Astrocyte (in vitro differentiated cells and primary cell): ENCODE measurements at regions not wholly inside any gene's neighbourhood (a gene's known extent, or its start where the extent isn't known, plus 50 kb on each side); places are given as distances from the start of the nearest gene placed in this dataset.
"Not testable (repeated sequence)": the region's sequence is repeated elsewhere in the genome, so short reads cannot be mapped to it uniquely, and the experiment has no call there.

Experiments
- DNase-seq: peaks from one replicate; pipeline ENCODE4 v3.0.0-alpha.2; 2010; ENCODE audit warnings: low read depth
- FAIRE-seq: peaks from 2 replicates; lab custom pipeline; 2011; peaks lifted over from hg19 to GRCh38; lab: Jason Lieb, UNC
- H2AFZ ChIP-seq: 2 replicates; pipeline ENCODE4 v1.6.0; 2012; ENCODE audit warnings: low read depth, low read length, inconsistent platforms
- H3K27ac ChIP-seq: 2 replicates; pipeline ENCODE4 v1.5.1; 2011; ENCODE audit warnings: low read depth, low read length, inconsistent platforms
- H3K27me3 ChIP-seq: 2 replicates; pipeline ENCODE4 v1.6.0; 2011; ENCODE audit warnings: low read length, inconsistent platforms; ENCODE audit not compliant: insufficient read depth
- H3K36me3 ChIP-seq: 2 replicates; pipeline ENCODE4 v1.5.1; 2011; ENCODE audit warnings: low read length, inconsistent platforms; ENCODE audit not compliant: insufficient read depth
- H3K4me1 ChIP-seq: 2 replicates; pipeline ENCODE4 v1.5.1; 2011; ENCODE audit warnings: low read length, inconsistent platforms; ENCODE audit not compliant: insufficient read depth
- H3K4me2 ChIP-seq: 2 replicates; pipeline ENCODE4 v1.6.0; 2012; ENCODE audit warnings: low read length, inconsistent platforms
- H3K4me3 ChIP-seq: 2 replicates; pipeline ENCODE4 v1.5.1; 2011; ENCODE audit warnings: low read depth, mild to moderate bottlenecking, low read length, inconsistent platforms; ENCODE audit not compliant: insufficient read depth
- H3K79me2 ChIP-seq: 2 replicates; pipeline ENCODE4 v1.6.0; 2012; ENCODE audit warnings: mild to moderate bottlenecking, low read length, inconsistent platforms; ENCODE audit not compliant: insufficient read depth
- H3K9ac ChIP-seq: 2 replicates; pipeline ENCODE4 v1.6.0; 2012; ENCODE audit warnings: mild to moderate bottlenecking, low read length, inconsistent platforms
- H3K9me3 ChIP-seq: 2 replicates; pipeline ENCODE4 v1.5.1; 2012; ENCODE audit warnings: low read depth, mild to moderate bottlenecking, low read length, inconsistent platforms; ENCODE audit not compliant: insufficient read depth
- H4K20me1 ChIP-seq: 2 replicates; pipeline ENCODE4 v1.6.0; 2012; ENCODE audit warnings: low read length, inconsistent platforms; ENCODE audit not compliant: insufficient read depth
- H3K27ac Mint-ChIP-seq: one replicate; pipeline ENCODE4 v1.8.0; 2021; ENCODE audit warnings: mild to moderate bottlenecking, mixed read lengths; ENCODE audit not compliant: unreplicated experiment
- H3K27me3 Mint-ChIP-seq: one replicate; pipeline ENCODE4 v1.8.0; 2021; ENCODE audit warnings: low read depth, mixed read lengths; ENCODE audit not compliant: unreplicated experiment
- H3K36me3 Mint-ChIP-seq: one replicate; pipeline ENCODE4 v1.8.0; 2021; ENCODE audit warnings: low read depth, mixed read lengths; ENCODE audit not compliant: unreplicated experiment
- H3K4me1 Mint-ChIP-seq: one replicate; pipeline ENCODE4 v1.8.0; 2021; ENCODE audit warnings: low read depth, mixed read lengths; ENCODE audit not compliant: unreplicated experiment
- H3K4me3 Mint-ChIP-seq: one replicate; pipeline ENCODE4 v1.8.0; 2021; ENCODE audit warnings: mild to moderate bottlenecking, moderate library complexity, mixed read lengths; ENCODE audit not compliant: unreplicated experiment
- H3K9me3 Mint-ChIP-seq: one replicate; pipeline ENCODE4 v1.8.0; 2021; ENCODE audit warnings: mild to moderate bottlenecking, mixed read lengths; ENCODE audit not compliant: unreplicated experiment
- CTCF ChIP-seq: IDR thresholded peaks from 2 replicates; pipeline ENCODE4 v1.5.1; 2011; ENCODE audit warnings: low read depth, mild to moderate bottlenecking, inconsistent platforms, low read length, moderate library complexity; ENCODE audit not compliant: insufficient read depth
- EZH2 ChIP-seq: IDR thresholded peaks from 2 replicates; pipeline ENCODE4 v1.6.1; 2012; ENCODE audit warnings: mild to moderate bottlenecking, low read length, inconsistent platforms; ENCODE audit not compliant: insufficient read depth

GRCh38 chr5:116872986-116873385, 298.4 kb upstream of the SEMA6A start:
- Histone ChIP-seq H4K20me1 (no peaks in the 10 kb centered on the region), H3K9ac (no peak overlapping the region), H3K4me3 (no peak overlapping the region), H3K4me1 (no peaks in the 10 kb centered on the region), H3K36me3 (no peaks in the 10 kb centered on the region), H2AFZ (no peak overlapping the region), H3K27me3 (no peaks in the 10 kb centered on the region), H3K79me2 (no peaks in the 10 kb centered on the region), H3K27ac (no peak overlapping the region), H3K4me2 (no peak overlapping the region), H3K9me3 (no peaks in the 10 kb centered on the region)
- FAIRE-seq (no peak), DNase-seq (no peak)
- H3K4me1 Mint-ChIP-seq, result peaks cover 7% of the 10 kb centered on the region
- no peaks in the 10 kb centered on the region for H3K36me3 Mint-ChIP-seq
- no peak overlapping the region for H3K27ac Mint-ChIP-seq
- TF ChIP-seq EZH2 (no peak), CTCF (no peak)
- H3K27me3 Mint-ChIP-seq, result no peaks in the 10 kb centered on the region
- H3K4me3 Mint-ChIP-seq, result no peak overlapping the region
- H3K9me3 Mint-ChIP-seq, result no peaks in the 10 kb centered on the region

- no peaks in the 10 kb centered on the region for H3K36me3 Mint-ChIP-seq
- no peak overlapping the region for H3K4me2 ChIP-seq
- no peak overlapping the region for H2AFZ ChIP-seq
- FAIRE-seq (no peak), DNase-seq (no peak)
- no peak for TF ChIP-seq EZH2
- TF ChIP-seq CTCF, result no peak
- no peaks in the 10 kb centered on the region for H3K27me3 Mint-ChIP-seq
- H3K4me3 Mint-ChIP-seq, result no peak overlapping the region
- no peak overlapping the region for H3K27ac ChIP-seq
- H3K4me3 ChIP-seq, result no peak overlapping the region
- no peaks in the 10 kb centered on the region for H3K27me3 ChIP-seq
- no peaks in the 10 kb centered on the region for H3K9me3 Mint-ChIP-seq
- H4K20me1 ChIP-seq, result no peaks in the 10 kb centered on the region
- no peaks in the 10 kb centered on the region for H3K36me3 ChIP-seq
- no peak overlapping the region for H3K27ac Mint-ChIP-seq
- no peaks in the 10 kb centered on the region for H3K4me1 ChIP-seq
- H3K4me1 Mint-ChIP-seq, result peaks cover 7% of the 10 kb centered on the region
- H3K9ac ChIP-seq, result no peak overlapping the region
- no peaks in the 10 kb centered on the region for H3K79me2 ChIP-seq
- H3K9me3 ChIP-seq, result no peaks in the 10 kb centered on the region
Measured at GRCh38 chr5:116872486-116872885, 297.9 kb upstream of the SEMA6A start.

GRCh38 chr5:116867825-116868224, 293.2 kb upstream of the SEMA6A start:
- H3K4me3 Mint-ChIP-seq, H3K27ac Mint-ChIP-seq: not testable (repeated sequence)

More at GRCh38 chr5:116867825-116868224, 293.2 kb upstream of the SEMA6A start:
- H2AFZ ChIP-seq, H3K4me1 Mint-ChIP-seq, H3K4me3 ChIP-seq, H3K9ac ChIP-seq, DNase-seq, H3K36me3 Mint-ChIP-seq, H3K36me3 ChIP-seq, H3K27me3 ChIP-seq, FAIRE-seq, H3K4me2 ChIP-seq, H3K9me3 ChIP-seq, H3K27me3 Mint-ChIP-seq, H3K27ac ChIP-seq, H3K9me3 Mint-ChIP-seq, H3K79me2 ChIP-seq, H4K20me1 ChIP-seq, H3K4me1 ChIP-seq: not testable (repeated sequence)
